ENCODE measurements at regions not wholly inside any gene's neighbourhood (a gene's known extent, or its start where the extent isn't known, plus 50 kb on each side); places are given as distances from the start of the nearest gene placed in this dataset.

DNA sequence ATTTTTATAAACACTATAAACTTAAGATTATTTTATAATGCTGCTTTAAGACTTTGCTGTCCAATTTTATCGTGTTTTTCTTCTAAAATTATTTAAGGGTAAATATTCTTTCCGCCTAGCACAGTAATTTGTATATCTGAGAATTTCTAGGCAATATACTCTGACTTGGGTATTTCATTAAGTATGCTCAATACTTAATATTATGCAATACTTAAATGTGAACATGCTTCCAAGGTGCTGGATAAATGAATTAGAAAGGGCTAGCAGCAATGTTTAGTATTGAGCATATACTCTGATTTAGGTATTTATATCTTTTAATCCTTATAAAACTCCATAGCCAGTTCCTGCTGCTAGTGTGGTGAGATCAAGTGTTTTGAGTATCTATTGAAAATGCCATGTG lies 60.3 kb upstream of the ANO3 start:
- no peak for DNase-seq

GRCh38 chr11:26276798-26277424 lies 55.0 kb upstream of the ANO3 start:
- peak; percentile 61 for DNase-seq

DNA sequence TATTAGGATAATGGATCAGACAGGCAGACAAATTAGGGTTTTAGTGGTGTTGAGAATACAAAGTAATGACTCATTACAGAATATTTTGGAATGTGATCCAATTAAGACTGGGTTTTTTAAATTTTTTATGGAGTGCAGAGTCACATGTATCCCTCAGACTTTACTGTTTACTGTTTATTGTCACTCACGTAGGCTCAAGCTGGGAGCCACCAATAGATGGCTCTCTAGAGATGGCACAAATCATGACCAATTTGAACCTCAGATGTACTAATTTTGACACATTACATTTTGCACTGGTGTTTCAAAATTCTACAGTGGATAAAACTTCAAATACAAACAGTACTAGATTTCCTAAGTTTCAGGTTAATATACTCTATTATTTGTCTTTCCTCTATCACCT lies 53.6 kb upstream of the ANO3 start:
- no peak for DNase-seq

Data from fibroblast of skin of scalp (primary cell).